ENCODE measurements at regions not wholly inside any gene's neighbourhood (a gene's known extent, or its start where the extent isn't known, plus 50 kb on each side); places are given as distances from the start of the nearest gene placed in this dataset.

- Histone ChIP-seq H3K9me3 (ENCODE audit: control insufficient read depth, low read length) (no peaks in the 10 kb centered on the region), H3K4me3 (ENCODE audit: low read length) (no peak overlapping the region), H3K27me3 (replicated peaks; ENCODE audit: control insufficient read depth, insufficient read depth, low read length) (no peaks in the 10 kb centered on the region), H3K9ac (ENCODE audit: low read length) (no peak overlapping the region), H3K36me3 (ENCODE audit: control insufficient read depth, insufficient read depth, low read length, severe bottlenecking) (no peaks in the 10 kb centered on the region), H3K4me1 (ENCODE audit: control insufficient read depth, insufficient read depth, low read length) (peaks cover 10% of the 10 kb centered on the region)
- no peak for DNase-seq (ENCODE audit: low read depth)
These were observed 163.6 kb downstream of the PLPP3 start for GRCh38 chr1:56415720-56416119.

GRCh38 chr1:56415258-56415657, 164.1 kb downstream of the PLPP3 start:
- no peaks in the 10 kb centered on the region for H3K27me3 ChIP-seq (replicated peaks; ENCODE audit: control insufficient read depth, insufficient read depth, low read length)
- H3K4me1 ChIP-seq (ENCODE audit: control insufficient read depth, insufficient read depth, low read length), result peaks cover 10% of the 10 kb centered on the region
- no peaks in the 10 kb centered on the region for H3K9me3 ChIP-seq (ENCODE audit: control insufficient read depth, low read length)
- H3K36me3 ChIP-seq (ENCODE audit: control insufficient read depth, insufficient read depth, low read length, severe bottlenecking), result no peaks in the 10 kb centered on the region
- no peak overlapping the region for H3K9ac ChIP-seq (ENCODE audit: low read length)
- DNase-seq (ENCODE audit: low read depth), result no peak
- H3K4me3 ChIP-seq (ENCODE audit: low read length), result no peak overlapping the region

DNA sequence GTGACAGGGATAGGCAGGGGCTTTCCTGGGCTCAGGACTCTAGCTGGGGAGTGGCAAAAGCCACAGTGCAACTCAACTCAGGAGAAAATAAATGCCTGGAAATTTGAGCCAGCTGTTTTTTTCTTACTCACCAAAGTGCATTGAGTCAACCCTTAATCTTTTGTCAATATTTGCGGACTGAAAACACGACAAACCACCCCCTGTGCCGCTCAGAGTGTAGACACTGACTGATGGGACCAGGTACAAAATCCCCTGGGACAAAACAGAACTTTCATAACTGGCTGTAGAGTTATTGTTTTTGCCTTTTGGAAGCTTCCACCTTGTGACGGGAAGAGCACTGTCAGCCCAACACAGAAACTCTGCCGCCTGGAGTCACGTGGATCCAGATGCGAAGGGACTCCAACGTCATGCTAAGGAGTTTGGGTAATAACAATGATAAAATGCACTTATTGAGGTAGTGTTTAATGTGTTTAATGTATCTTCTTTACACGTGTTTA, 164.6 kb downstream of the PLPP3 start:
- no peak for DNase-seq (ENCODE audit: low read depth)
- H3K36me3 ChIP-seq (ENCODE audit: control insufficient read depth, insufficient read depth, low read length, severe bottlenecking), result no peaks in the 10 kb centered on the region
- H3K9me3 ChIP-seq (ENCODE audit: control insufficient read depth, low read length), result no peaks in the 10 kb centered on the region
- peaks cover 10% of the 10 kb centered on the region for H3K4me1 ChIP-seq (ENCODE audit: control insufficient read depth, insufficient read depth, low read length)
- no peak overlapping the region for H3K4me3 ChIP-seq (ENCODE audit: low read length)
- H3K27me3 ChIP-seq (replicated peaks; ENCODE audit: control insufficient read depth, insufficient read depth, low read length), result no peaks in the 10 kb centered on the region
- H3K9ac ChIP-seq (ENCODE audit: low read length), result no peak overlapping the region

- Histone ChIP-seq H3K4me1 (ENCODE audit: control insufficient read depth, insufficient read depth, low read length) (peaks cover 10% of the 10 kb centered on the region), H3K36me3 (ENCODE audit: control insufficient read depth, insufficient read depth, low read length, severe bottlenecking) (no peaks in the 10 kb centered on the region)
These were observed 165.6 kb downstream of the PLPP3 start for GRCh38 chr1:56413671-56414199.

GRCh38 chr1:56411484-56412180, 167.7 kb downstream of the PLPP3 start:
- Histone ChIP-seq H3K27me3 (replicated peaks; ENCODE audit: control insufficient read depth, insufficient read depth, low read length) (no peaks in the 10 kb centered on the region), H3K36me3 (ENCODE audit: control insufficient read depth, insufficient read depth, low read length, severe bottlenecking) (no peaks in the 10 kb centered on the region), H3K4me1 (ENCODE audit: control insufficient read depth, insufficient read depth, low read length) (no peaks in the 10 kb centered on the region), H3K9ac (ENCODE audit: low read length) (no peak overlapping the region), H3K9me3 (ENCODE audit: control insufficient read depth, low read length) (no peaks in the 10 kb centered on the region), H3K4me3 (ENCODE audit: low read length) (no peak overlapping the region)
- DNase-seq (ENCODE audit: low read depth), result no peak

More at GRCh38 chr1:56413671-56414199, 165.6 kb downstream of the PLPP3 start:
- Histone ChIP-seq H3K4me3 (ENCODE audit: low read length) (no peak overlapping the region), H3K27me3 (replicated peaks; ENCODE audit: control insufficient read depth, insufficient read depth, low read length) (no peaks in the 10 kb centered on the region), H3K9me3 (ENCODE audit: control insufficient read depth, low read length) (no peaks in the 10 kb centered on the region), H3K9ac (ENCODE audit: low read length) (no peak overlapping the region)
- no peak for DNase-seq (ENCODE audit: low read depth)

DNA sequence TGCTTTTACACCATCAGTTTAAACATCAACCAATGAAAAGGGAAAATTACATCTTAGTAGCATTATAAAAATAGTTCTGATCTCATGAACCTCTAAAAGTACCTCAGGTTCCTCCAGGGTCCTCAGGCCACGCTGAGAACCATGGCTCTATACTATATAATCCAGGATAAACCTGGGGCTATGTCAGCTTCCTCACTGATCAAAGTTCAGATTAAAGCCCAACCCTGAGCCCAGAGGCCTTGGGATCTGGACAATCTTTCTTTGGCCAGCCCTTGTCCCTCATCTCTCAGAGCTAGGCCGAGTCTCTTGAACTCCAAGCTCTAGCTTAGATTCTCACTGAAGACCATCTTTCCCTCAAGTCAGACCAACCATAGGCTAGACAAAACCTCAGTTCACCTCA, 168.3 kb downstream of the PLPP3 start:
- Histone ChIP-seq H3K4me1 (ENCODE audit: control insufficient read depth, insufficient read depth, low read length) (no peaks in the 10 kb centered on the region), H3K4me3 (ENCODE audit: low read length) (no peak overlapping the region), H3K27me3 (replicated peaks; ENCODE audit: control insufficient read depth, insufficient read depth, low read length) (no peaks in the 10 kb centered on the region), H3K36me3 (ENCODE audit: control insufficient read depth, insufficient read depth, low read length, severe bottlenecking) (no peaks in the 10 kb centered on the region), H3K9me3 (ENCODE audit: control insufficient read depth, low read length) (no peaks in the 10 kb centered on the region), H3K9ac (ENCODE audit: low read length) (no peak overlapping the region)
- DNase-seq (ENCODE audit: low read depth), result no peak

DNA sequence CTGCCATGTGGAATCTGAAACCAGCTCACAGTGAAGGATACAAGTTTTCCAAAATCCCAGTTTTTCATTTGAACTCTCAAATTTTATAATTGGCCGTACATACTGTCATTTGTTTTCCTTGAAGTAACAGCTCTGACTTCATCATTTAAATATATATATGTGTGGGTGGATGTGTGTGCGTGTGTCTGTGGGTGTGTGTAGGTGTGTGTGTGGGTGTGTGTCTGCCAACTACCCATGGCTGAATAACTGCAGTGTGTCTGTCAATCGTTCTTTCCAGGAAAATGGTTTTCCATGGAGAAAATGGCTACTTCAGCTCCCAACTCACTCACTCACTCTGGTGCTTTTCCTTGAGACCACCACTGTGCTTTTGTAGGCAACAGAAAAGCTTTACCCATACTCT, 169.0 kb downstream of the PLPP3 start:
- no peak overlapping the region for H3K4me3 ChIP-seq (ENCODE audit: low read length)
- no peaks in the 10 kb centered on the region for H3K36me3 ChIP-seq (ENCODE audit: control insufficient read depth, insufficient read depth, low read length, severe bottlenecking)
- H3K4me1 ChIP-seq (ENCODE audit: control insufficient read depth, insufficient read depth, low read length), result no peaks in the 10 kb centered on the region
- no peak for DNase-seq (ENCODE audit: low read depth)
- no peaks in the 10 kb centered on the region for H3K9me3 ChIP-seq (ENCODE audit: control insufficient read depth, low read length)
- no peak overlapping the region for H3K9ac ChIP-seq (ENCODE audit: low read length)
- no peaks in the 10 kb centered on the region for H3K27me3 ChIP-seq (replicated peaks; ENCODE audit: control insufficient read depth, insufficient read depth, low read length)

- H3K27me3 ChIP-seq (replicated peaks; ENCODE audit: control insufficient read depth, insufficient read depth, low read length), result no peaks in the 10 kb centered on the region
- H3K9ac ChIP-seq (ENCODE audit: low read length), result no peak overlapping the region
- H3K36me3 ChIP-seq (ENCODE audit: control insufficient read depth, insufficient read depth, low read length, severe bottlenecking), result no peaks in the 10 kb centered on the region
- H3K9me3 ChIP-seq (ENCODE audit: control insufficient read depth, low read length), result no peaks in the 10 kb centered on the region
- H3K4me3 ChIP-seq (ENCODE audit: low read length), result no peak overlapping the region
- H3K4me1 ChIP-seq (ENCODE audit: control insufficient read depth, insufficient read depth, low read length), result peaks cover 10% of the 10 kb centered on the region
- no peak for DNase-seq (ENCODE audit: low read depth)
These were observed 170.2 kb downstream of the PLPP3 start for GRCh38 chr1:56409112-56409691.

DNA sequence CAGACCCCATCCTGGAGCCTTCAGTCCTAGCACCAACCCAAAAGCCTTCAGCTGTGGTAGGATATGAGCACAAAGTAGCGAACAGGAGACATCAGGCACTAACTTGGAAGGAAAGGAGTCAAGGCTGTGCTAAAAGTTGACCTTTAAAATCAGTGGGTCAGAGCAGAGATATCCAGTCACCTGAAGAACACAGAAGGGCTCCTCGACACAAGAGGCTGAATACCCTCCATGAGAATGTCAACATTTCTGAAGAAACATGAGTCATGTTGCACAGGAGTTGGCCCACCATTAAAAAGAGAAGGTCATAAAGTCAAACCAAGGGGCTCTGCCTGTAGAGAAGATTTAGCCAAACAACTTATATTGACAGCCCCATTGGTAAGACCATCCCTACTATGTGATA, 172.5 kb downstream of the PLPP3 start:
- no peak for DNase-seq (ENCODE audit: low read depth)
- H3K9me3 ChIP-seq (ENCODE audit: control insufficient read depth, low read length), result no peaks in the 10 kb centered on the region
- H3K36me3 ChIP-seq (ENCODE audit: control insufficient read depth, insufficient read depth, low read length, severe bottlenecking), result no peaks in the 10 kb centered on the region
- H3K4me1 ChIP-seq (ENCODE audit: control insufficient read depth, insufficient read depth, low read length), result peaks cover 12% of the 10 kb centered on the region
- no peak overlapping the region for H3K9ac ChIP-seq (ENCODE audit: low read length)
- H3K4me3 ChIP-seq (ENCODE audit: low read length), result no peak overlapping the region
- no peaks in the 10 kb centered on the region for H3K27me3 ChIP-seq (replicated peaks; ENCODE audit: control insufficient read depth, insufficient read depth, low read length)

DNA sequence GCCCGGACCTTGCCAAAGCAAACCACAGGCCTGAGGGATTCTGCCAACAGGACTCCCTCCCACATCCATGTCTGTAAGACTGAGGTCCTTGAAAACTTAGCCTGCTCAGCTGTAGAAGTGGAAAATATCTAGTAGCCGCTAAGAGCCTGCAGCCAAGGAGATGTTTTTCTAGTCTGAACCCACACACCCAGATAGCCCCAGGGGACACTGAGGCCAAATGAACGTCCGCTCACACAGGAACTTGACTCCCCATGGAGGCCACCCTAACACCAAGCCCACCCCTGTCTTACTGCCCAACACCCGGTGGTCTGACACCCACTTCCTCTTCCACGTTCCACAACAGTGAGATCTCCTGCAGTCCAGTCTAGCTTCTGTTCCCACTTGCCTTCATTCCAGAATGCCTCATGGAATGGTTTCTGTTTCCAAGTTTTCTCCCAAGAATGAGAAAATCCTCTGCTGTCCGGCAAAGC, 174.8 kb downstream of the PLPP3 start:
- H3K4me3 ChIP-seq (ENCODE audit: low read length), result peak overlapping the region; percentile 51
- H3K9me3 ChIP-seq (ENCODE audit: control insufficient read depth, low read length), result no peaks in the 10 kb centered on the region
- no peaks in the 10 kb centered on the region for H3K36me3 ChIP-seq (ENCODE audit: control insufficient read depth, insufficient read depth, low read length, severe bottlenecking)
- peaks cover 12% of the 10 kb centered on the region for H3K4me1 ChIP-seq (ENCODE audit: control insufficient read depth, insufficient read depth, low read length)
- H3K27me3 ChIP-seq (replicated peaks; ENCODE audit: control insufficient read depth, insufficient read depth, low read length), result no peaks in the 10 kb centered on the region
- no peak overlapping the region for H3K9ac ChIP-seq (ENCODE audit: low read length)
- peak; percentile 25 for DNase-seq (ENCODE audit: low read depth)

DNA sequence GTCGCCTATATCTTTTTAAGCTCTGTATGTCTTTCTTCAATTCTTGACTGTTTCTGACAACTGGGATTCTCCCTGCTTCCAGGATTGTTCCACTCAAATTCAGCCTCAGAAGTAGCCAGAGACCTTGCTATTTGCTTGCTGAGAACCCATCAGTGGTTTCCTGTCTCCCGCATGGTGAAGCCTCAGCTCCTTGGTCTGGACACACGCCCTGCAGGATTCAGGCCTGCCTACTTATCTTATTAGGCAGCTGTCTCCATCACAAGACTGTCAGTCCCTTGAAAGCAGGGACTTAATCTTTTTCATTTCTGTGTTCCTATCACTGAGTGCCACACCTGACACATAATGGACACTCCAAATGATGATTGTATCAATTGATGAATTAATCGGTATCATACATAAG, 175.3 kb downstream of the PLPP3 start:
- Histone ChIP-seq H3K27me3 (replicated peaks; ENCODE audit: control insufficient read depth, insufficient read depth, low read length) (no peaks in the 10 kb centered on the region), H3K4me1 (ENCODE audit: control insufficient read depth, insufficient read depth, low read length) (peaks cover 12% of the 10 kb centered on the region), H3K4me3 (ENCODE audit: low read length) (no peak overlapping the region), H3K9ac (ENCODE audit: low read length) (no peak overlapping the region), H3K9me3 (ENCODE audit: control insufficient read depth, low read length) (no peaks in the 10 kb centered on the region), H3K36me3 (ENCODE audit: control insufficient read depth, insufficient read depth, low read length, severe bottlenecking) (no peaks in the 10 kb centered on the region)
- no peak for DNase-seq (ENCODE audit: low read depth)
